SU-DHL-6 (cell line): ENCODE measurements at regions not wholly inside any gene's neighbourhood (a gene's known extent, or its start where the extent isn't known, plus 50 kb on each side); places are given as distances from the start of the nearest gene placed in this dataset.
A peak's percentile ranks its signal among the peaks of the same experiment; 100 is the strongest.

Source experiments
- EZH2phosphoT487 ChIP-seq: fragments of 200-600 bp; sonication (generic), shearing (Covaris generic); conservative IDR thresholded peaks from 2 replicates; pipeline ENCODE4 v1.6.1; 2018; ENCODE audit warnings: mild to moderate bottlenecking, antibody characterized with exemption, low read length, moderate library complexity, mixed read lengths
- TF ChIP-seq, protein P1 (sequence below): fragments of 200-600 bp; sonication (generic); IDR thresholded peaks from one replicate; pipeline ENCODE4 v1.5.1; 2017; ENCODE audit warnings: antibody characterized with exemption, mild to moderate bottlenecking, low read length, moderate library complexity; ENCODE audit not compliant: insufficient read depth, poor library complexity, severe bottlenecking

DNA sequence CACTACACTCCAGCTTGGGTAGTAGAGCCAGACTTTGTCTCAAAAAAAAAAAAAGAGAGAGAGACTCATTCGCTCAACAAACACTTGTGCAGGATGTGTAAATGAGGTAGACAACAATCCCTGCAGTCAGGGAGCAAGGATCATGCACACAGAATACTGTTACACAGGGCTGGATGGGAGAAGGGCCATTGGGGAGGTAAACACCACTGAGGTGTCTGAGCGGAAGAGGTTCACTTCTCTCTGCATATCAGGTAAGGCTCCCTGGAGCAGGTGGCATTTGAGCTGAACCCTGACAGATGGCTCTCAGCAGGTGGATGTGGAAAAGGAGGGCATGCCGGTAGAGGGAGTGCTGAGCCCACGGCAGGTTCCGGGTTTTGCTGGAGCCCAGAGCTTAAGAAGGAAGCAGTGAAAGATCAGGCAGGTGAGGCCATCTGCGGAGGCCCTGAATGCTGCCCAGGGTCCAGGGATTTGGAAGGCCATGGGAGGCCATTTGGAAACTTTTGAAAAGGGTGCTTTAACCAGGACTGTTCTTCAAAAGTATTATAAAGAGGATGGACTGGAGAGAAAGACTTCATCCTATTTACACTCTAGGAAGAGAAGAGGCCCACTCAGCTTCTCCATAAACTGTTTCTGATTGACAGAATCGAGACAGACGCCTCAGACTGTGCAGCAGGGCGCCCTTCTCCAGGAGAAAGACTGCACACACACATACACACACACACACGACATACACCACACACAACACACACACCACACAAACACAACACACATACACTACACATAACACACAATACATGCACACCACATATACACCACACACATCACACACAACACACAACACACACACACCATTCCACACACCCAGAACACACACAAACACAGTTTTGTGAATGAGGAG, 199.4 kb downstream of the USP12 start:
- TF ChIP-seq, protein P1, sequence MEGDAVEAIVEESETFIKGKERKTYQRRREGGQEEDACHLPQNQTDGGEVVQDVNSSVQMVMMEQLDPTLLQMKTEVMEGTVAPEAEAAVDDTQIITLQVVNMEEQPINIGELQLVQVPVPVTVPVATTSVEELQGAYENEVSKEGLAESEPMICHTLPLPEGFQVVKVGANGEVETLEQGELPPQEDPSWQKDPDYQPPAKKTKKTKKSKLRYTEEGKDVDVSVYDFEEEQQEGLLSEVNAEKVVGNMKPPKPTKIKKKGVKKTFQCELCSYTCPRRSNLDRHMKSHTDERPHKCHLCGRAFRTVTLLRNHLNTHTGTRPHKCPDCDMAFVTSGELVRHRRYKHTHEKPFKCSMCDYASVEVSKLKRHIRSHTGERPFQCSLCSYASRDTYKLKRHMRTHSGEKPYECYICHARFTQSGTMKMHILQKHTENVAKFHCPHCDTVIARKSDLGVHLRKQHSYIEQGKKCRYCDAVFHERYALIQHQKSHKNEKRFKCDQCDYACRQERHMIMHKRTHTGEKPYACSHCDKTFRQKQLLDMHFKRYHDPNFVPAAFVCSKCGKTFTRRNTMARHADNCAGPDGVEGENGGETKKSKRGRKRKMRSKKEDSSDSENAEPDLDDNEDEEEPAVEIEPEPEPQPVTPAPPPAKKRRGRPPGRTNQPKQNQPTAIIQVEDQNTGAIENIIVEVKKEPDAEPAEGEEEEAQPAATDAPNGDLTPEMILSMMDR: peak; percentile 15
- no peak for TF ChIP-seq EZH2phosphoT487
